Calu3 (cell line): ENCODE measurements at regions not wholly inside any gene's neighbourhood (a gene's known extent, or its start where the extent isn't known, plus 50 kb on each side); places are given as distances from the start of the nearest gene placed in this dataset.

ENCODE experiments used
- BruUV-seq: library from RNA; stranded (reverse); fragments of 400-500 nt; replicated peaks from 2 replicates; lab custom pipeline; 2021; lab: Mats Ljungman, UMichigan
- CTCF ChIA-PET: fragments of 300-600 bp; sonication (Branson Sonifier 250); formaldehyde crosslinking; loops from one replicate; lab custom pipeline; 2022; ENCODE audit warnings: antibody characterized with exemption; lab: Charles Lee
- DNase-seq: peaks from one replicate; pipeline ENCODE4 v3.0.0; 2022
- H3K27ac Mint-ChIP-seq: one replicate; pipeline ENCODE4 v1.8.0; 2022; ENCODE audit warnings: mixed read lengths; ENCODE audit not compliant: unreplicated experiment
- H3K27me3 Mint-ChIP-seq: one replicate; pipeline ENCODE4 v1.8.0; 2022; ENCODE audit warnings: mixed read lengths; ENCODE audit not compliant: unreplicated experiment
- H3K36me3 Mint-ChIP-seq: one replicate; pipeline ENCODE4 v1.8.0; 2022; ENCODE audit warnings: mild to moderate bottlenecking, moderate library complexity, mixed read lengths; ENCODE audit not compliant: insufficient read depth, unreplicated experiment
- H3K4me1 Mint-ChIP-seq: one replicate; pipeline ENCODE4 v1.8.0; 2022; ENCODE audit warnings: mild to moderate bottlenecking, low read depth, mixed read lengths; ENCODE audit not compliant: unreplicated experiment
- H3K4me3 Mint-ChIP-seq: one replicate; pipeline ENCODE4 v1.8.0; 2022; ENCODE audit warnings: mild to moderate bottlenecking, low read depth, moderate library complexity, mixed read lengths; ENCODE audit not compliant: unreplicated experiment
- H3K9me3 Mint-ChIP-seq: one replicate; pipeline ENCODE4 v1.8.0; 2022; ENCODE audit warnings: low read depth, mixed read lengths; ENCODE audit not compliant: unreplicated experiment
- intact Hi-C: fragments of 100-400 bp; cut with micrococcal nuclease; formaldehyde crosslinking; loops from one replicate; pipeline ENCODE4 v1.10.0; 2022; ENCODE audit not compliant: unreplicated experiment
- TF ChIP-seq, protein P1 (sequence below): fragments of 200-600 bp; IDR thresholded peaks from one replicate; pipeline ENCODE4 v1.8.0; 2022; ENCODE audit warnings: antibody characterized with exemption; ENCODE audit not compliant: unreplicated experiment

DNA sequence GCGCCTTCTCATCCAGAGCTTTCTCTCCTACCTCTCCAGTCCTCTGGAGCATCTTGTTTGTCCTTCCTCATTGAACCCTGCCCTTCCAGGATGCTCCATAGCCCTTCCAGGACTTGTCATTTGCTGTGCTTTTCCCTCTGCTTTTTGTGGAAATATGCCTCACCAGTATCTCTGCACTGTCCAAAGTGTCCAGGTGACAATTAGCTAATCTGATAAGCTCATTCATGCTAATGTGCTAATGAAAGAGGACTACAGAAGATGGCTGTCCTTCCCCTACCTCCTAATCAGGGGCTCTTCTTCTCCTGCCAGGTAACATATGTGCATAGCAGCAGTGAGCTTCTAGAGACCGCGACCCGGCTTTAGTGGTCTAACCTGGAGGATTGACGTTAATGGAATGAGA is 58.4 kb upstream of the OTX2 start:
- no peaks in the 10 kb centered on the region for H3K4me1 Mint-ChIP-seq
- DNase-seq, result no peak
- no peaks in the 10 kb centered on the region for H3K36me3 Mint-ChIP-seq
- CTCF ChIA-PET, result interaction anchor here (0.5 kb wide), 1 partner anchor 88 kb away, joined by 4 read pairs; no protein-coding TSS in a partner anchor
- intact Hi-C loops, result no loop called here
- peaks cover 30% of the 10 kb centered on the region for H3K27me3 Mint-ChIP-seq
- TF ChIP-seq, protein P1, sequence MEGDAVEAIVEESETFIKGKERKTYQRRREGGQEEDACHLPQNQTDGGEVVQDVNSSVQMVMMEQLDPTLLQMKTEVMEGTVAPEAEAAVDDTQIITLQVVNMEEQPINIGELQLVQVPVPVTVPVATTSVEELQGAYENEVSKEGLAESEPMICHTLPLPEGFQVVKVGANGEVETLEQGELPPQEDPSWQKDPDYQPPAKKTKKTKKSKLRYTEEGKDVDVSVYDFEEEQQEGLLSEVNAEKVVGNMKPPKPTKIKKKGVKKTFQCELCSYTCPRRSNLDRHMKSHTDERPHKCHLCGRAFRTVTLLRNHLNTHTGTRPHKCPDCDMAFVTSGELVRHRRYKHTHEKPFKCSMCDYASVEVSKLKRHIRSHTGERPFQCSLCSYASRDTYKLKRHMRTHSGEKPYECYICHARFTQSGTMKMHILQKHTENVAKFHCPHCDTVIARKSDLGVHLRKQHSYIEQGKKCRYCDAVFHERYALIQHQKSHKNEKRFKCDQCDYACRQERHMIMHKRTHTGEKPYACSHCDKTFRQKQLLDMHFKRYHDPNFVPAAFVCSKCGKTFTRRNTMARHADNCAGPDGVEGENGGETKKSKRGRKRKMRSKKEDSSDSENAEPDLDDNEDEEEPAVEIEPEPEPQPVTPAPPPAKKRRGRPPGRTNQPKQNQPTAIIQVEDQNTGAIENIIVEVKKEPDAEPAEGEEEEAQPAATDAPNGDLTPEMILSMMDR, result no peak
- no peaks in the 10 kb centered on the region for H3K9me3 Mint-ChIP-seq
- BruUV-seq, result no TSS peak
- H3K4me3 Mint-ChIP-seq, result no peak overlapping the region
- no peak overlapping the region for H3K27ac Mint-ChIP-seq

DNA sequence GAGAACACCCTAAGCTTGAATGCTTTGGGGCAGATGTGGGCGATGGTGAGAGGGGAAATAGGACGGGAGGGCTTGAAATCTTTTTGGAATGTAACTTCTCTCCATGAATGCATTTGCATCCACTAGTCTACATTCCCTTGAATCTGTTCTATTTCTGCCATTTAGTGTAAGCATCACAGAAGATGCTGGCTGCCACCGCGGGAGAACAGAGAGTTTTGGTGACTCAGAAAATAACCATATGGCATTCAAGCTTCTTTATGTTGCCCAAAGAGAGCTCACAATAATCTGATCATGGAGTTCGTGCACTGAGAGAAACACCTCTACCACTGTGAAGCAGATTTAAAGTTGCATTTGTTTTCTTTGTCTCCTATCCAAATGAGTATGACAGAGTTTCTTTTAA is 52.6 kb upstream of the OTX2 start:
- CTCF ChIA-PET, result interaction anchor here (0.6 kb wide), 1 partner anchor 359 kb away, joined by 9 read pairs; no protein-coding TSS in a partner anchor
- intact Hi-C loops, result no loop called here
- no peaks in the 10 kb centered on the region for H3K9me3 Mint-ChIP-seq

DNA sequence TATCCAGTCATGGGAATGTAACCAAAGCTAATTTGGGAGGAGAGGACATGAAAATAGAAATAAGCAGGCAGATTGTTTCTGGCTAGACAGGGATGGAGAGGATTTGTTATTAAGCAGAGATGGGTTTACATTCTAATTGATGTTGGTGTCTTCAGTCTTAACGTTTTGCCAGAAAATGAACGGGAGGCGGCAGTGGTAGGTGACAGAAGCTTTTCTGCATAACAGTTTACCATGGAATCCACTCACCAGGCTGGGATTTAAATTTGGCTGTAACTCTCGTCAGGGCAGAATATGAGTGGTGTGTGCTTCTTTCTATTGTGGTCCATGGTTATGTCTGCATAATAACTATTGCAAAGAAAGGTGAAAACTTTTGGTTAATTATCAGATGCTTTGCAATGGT is 50.2 kb upstream of the OTX2 start:
- intact Hi-C loops, result no loop called here
- no peak for DNase-seq
- peaks cover 50% of the 10 kb centered on the region for H3K27me3 Mint-ChIP-seq
- TF ChIP-seq, protein P1, result no peak
- H3K36me3 Mint-ChIP-seq, result no peaks in the 10 kb centered on the region
- no peaks in the 10 kb centered on the region for H3K9me3 Mint-ChIP-seq
- BruUV-seq, result no TSS peak
- CTCF ChIA-PET, result no interaction called here
- H3K27ac Mint-ChIP-seq, result no peak overlapping the region
- no peaks in the 10 kb centered on the region for H3K4me1 Mint-ChIP-seq
- H3K4me3 Mint-ChIP-seq, result no peak overlapping the region

More for the DNA sequence above, 52.6 kb upstream of the OTX2 start:
- BruUV-seq, result no TSS peak
- TF ChIP-seq, protein P1, result no peak
- Mint-ChIP-seq H3K4me3 (no peak overlapping the region), H3K4me1 (no peaks in the 10 kb centered on the region), H3K27ac (no peak overlapping the region), H3K27me3 (peaks cover 28% of the 10 kb centered on the region), H3K36me3 (no peaks in the 10 kb centered on the region)
- DNase-seq, result no peak
